Thyroid gland (tissue), 4 donors: ENCODE measurements at regions not wholly inside any gene's neighbourhood (a gene's known extent, or its start where the extent isn't known, plus 50 kb on each side); places are given as distances from the start of the nearest gene placed in this dataset.
"Not testable (repeated sequence)": the region's sequence is repeated elsewhere in the genome, so short reads cannot be mapped to it uniquely, and the experiment has no call there.

Experiments used
- DNase-seq, 2 donors: peaks; one replicate each; pipeline ENCODE4 v3.0.0-alpha.2; 2019
- H3K27ac ChIP-seq, 3 donors: fragments of 200-600 bp; sonication (generic); 1 replicate in 2 of 3; 2 replicates in 1 of 3; pipeline ENCODE4 v1.5.1; 2016 to 2019; ENCODE audit warnings: mild to moderate bottlenecking in 1 of 3, moderate library complexity in 1 of 3
- H3K27me3 ChIP-seq: fragments of 200-600 bp; sonication (generic); one replicate; pipeline ENCODE4 v1.5.1; 2019
- H3K36me3 ChIP-seq, 2 donors: fragments of 200-600 bp; sonication (generic); one replicate each; pipeline ENCODE4 v1.5.1; 2016 to 2019
- H3K4me1 ChIP-seq, 2 donors: fragments of 200-600 bp; sonication (generic); one replicate each; pipeline ENCODE4 v1.5.1; 2017 to 2019
- H3K4me3 ChIP-seq, 3 donors: fragments of 200-600 bp; sonication (generic); replicated peaks in 1 of 3; 1 replicate in 2 of 3; 2 replicates in 1 of 3; pipeline ENCODE4 v1.5.1; 2016; ENCODE audit warnings: mild to moderate bottlenecking in 1 of 3
- H3K9me3 ChIP-seq: fragments of 200-600 bp; sonication (generic); one replicate; pipeline ENCODE4 v1.5.1; 2017
- POLR2A ChIP-seq, 2 donors: fragments of 450-650 bp; IDR thresholded peaks; one replicate each; pipeline ENCODE4 v1.6.1; 2017; ENCODE audit warnings: antibody characterized with exemption in 2 of 2, mild to moderate bottlenecking in 2 of 2, moderate library complexity in 1 of 2
- WGBS, 2 donors: methylation state at CpG; one replicate each; pipeline ENCODE4 v1.1.5; 2017; 5-methylcytosine and 5-hydroxymethylcytosine counted together
- intact Hi-C: fragments of 100-400 bp; cut with DNase I; formaldehyde crosslinking; loops from one replicate; pipeline ENCODE4 v1.15.1; 2023
- TF ChIP-seq, protein P1 (sequence below), 6 experiments: fragments of 200-600 bp in 3 of 6; fragments of 450-650 bp in 3 of 6; sonication (generic) in 3 of 6; IDR thresholded peaks; one replicate each; pipeline ENCODE4 v1.5.1; 2016 to 2019; ENCODE audit warnings: antibody characterized with exemption in 6 of 6, mild to moderate bottlenecking in 2 of 6, inconsistent platforms in 1 of 6, moderate library complexity in 1 of 6

DNA sequence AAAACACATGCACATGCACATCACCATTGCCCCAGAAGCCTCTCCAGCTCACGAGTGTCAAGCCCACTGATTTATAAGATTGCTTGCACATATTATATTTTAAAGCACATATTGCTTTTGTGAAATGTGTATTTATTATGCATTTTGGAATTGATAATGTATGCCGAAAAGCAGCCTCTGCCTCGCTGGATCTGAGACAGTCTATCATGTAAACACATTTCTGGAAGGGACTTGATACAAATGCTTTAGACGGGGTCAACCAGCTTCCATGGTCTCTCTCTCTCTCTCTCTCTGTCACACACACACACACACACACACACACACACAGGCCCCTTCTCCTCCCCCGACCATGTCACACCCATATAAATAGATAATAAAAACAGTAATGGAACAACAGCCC, 203.8 kb downstream of the TUBA3C start:
- DNase-seq = no peak
- no peaks in the 10 kb centered on the region for H3K9me3 ChIP-seq
- 72 to 74% methylated on average over 5 of the region's 5 CpGs for WGBS, 2 donors
- H3K27me3 ChIP-seq = no peaks in the 10 kb centered on the region
- H3K4me1 ChIP-seq = no peaks in the 10 kb centered on the region
- intact Hi-C loops = no loop called here
- no peak overlapping the region for H3K27ac ChIP-seq
- H3K4me3 ChIP-seq = no peak overlapping the region
- TF ChIP-seq, protein P1, sequence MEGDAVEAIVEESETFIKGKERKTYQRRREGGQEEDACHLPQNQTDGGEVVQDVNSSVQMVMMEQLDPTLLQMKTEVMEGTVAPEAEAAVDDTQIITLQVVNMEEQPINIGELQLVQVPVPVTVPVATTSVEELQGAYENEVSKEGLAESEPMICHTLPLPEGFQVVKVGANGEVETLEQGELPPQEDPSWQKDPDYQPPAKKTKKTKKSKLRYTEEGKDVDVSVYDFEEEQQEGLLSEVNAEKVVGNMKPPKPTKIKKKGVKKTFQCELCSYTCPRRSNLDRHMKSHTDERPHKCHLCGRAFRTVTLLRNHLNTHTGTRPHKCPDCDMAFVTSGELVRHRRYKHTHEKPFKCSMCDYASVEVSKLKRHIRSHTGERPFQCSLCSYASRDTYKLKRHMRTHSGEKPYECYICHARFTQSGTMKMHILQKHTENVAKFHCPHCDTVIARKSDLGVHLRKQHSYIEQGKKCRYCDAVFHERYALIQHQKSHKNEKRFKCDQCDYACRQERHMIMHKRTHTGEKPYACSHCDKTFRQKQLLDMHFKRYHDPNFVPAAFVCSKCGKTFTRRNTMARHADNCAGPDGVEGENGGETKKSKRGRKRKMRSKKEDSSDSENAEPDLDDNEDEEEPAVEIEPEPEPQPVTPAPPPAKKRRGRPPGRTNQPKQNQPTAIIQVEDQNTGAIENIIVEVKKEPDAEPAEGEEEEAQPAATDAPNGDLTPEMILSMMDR (IDR thresholded peaks at IDR 0.05) = no peak
- TF ChIP-seq POLR2A (IDR thresholded peaks at IDR 0.05) = no peak
- H3K36me3 ChIP-seq = no peaks in the 10 kb centered on the region

DNA sequence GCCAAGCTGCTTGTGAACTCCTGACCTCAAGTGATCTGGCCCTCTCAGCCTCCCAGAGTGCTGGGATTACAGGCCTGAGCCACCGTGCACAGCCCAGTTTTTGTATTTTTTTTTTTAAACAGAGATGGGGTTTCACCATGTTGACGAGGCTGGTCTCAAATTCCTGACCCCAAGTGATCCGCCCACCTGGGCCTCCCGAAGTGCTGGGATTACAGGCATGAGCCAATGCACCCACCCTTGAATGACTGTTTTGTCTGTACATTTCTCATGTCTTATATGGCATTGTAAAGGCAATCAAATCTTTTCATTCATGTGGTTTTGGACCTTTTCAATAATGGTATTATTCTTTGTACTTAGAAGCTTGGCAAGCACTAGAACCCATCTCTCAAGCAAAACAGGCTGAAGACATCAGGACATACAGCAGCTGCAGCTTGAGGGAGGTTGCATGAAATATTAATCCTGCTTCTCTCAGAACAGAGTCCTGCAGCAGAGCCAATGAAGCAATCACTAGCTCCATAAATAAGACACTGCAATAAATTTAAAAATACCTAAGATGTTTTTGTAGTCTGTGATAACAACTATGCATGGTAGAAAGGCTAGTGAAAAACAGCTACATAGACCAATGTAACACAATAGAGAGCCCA, 209.9 kb downstream of the TUBA3C start:
- no peak for TF ChIP-seq POLR2A (IDR thresholded peaks at IDR 0.05)
- Histone ChIP-seq H3K36me3 (no peaks in the 10 kb centered on the region), H3K9me3 (no peaks in the 10 kb centered on the region), H3K27ac (no peak overlapping the region), H3K27me3 (no peaks in the 10 kb centered on the region), H3K4me1 (no peaks in the 10 kb centered on the region), H3K4me3 (no peak overlapping the region)
- intact Hi-C loops = no loop called here
- DNase-seq = no peak
- 76 to 77% methylated on average over 4 of the region's 4 CpGs for WGBS, 2 donors

DNA sequence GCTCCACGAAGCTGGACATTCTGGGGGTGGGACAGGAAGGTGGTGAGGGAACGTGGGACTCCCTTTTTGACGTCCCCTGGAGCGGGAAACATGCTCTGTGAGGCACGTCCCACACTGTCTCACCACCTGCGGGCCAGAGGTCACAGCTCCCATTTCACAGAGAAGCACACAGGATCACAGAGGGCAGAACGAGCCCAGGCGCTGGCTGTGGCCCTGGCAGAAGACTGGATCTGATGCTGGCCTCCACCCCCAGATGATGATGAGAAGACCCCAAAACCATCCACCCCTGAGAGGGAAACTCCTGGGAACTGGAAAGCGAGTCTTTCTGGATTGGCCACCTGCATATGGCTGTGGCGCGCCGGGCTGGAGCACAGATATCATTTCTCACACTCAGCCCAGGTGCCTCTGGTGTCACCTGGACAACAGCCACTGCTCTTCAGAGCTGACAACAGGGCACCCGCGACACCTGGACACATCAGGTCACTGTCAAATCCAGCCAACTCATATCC, 216.2 kb downstream of the TUBA3C start:
- Histone ChIP-seq H3K4me1 (no peaks in the 10 kb centered on the region), H3K27me3 (no peaks in the 10 kb centered on the region), H3K36me3 (no peaks in the 10 kb centered on the region), H3K9me3 (no peaks in the 10 kb centered on the region), H3K27ac (no peak overlapping the region), H3K4me3 (no peak overlapping the region)
- WGBS, 2 donors = 73 to 79% methylated on average over 14 of the region's 14 CpGs
- no peak for TF ChIP-seq POLR2A (IDR thresholded peaks at IDR 0.05)
- TF ChIP-seq, protein P1 (IDR thresholded peaks at IDR 0.05) = no peak
- no peak for DNase-seq
- intact Hi-C loops = no loop called here

DNA sequence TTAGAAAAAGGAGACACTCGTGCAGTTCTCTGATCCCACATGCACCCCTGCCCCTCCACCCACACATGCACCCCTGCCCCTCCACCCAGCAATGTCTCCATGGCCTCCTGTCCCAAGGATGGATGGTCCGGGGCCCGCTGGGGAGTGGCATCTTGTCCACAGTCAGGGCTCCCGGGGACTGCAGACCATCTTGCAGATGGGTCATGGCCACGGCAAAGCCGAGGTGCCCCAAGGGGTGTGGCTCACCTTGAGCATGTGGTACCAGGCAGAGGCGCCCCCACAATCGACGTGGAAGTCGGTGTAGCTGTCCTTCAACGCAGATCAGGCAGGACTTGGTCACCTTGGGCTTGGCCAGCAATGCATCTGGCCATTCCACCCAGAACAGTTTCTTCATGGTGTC, 216.7 kb downstream of the TUBA3C start:
- intact Hi-C loops = no loop called here
- no peaks in the 10 kb centered on the region for H3K36me3 ChIP-seq
- no peaks in the 10 kb centered on the region for H3K4me1 ChIP-seq
- H3K9me3 ChIP-seq = no peaks in the 10 kb centered on the region
- no peak overlapping the region for H3K4me3 ChIP-seq
- WGBS, 2 donors = 72 to 75% methylated on average over 9 of the region's 11 CpGs
- no peak overlapping the region for H3K27ac ChIP-seq
- TF ChIP-seq, protein P1 (IDR thresholded peaks at IDR 0.05) = no peak
- TF ChIP-seq POLR2A (IDR thresholded peaks at IDR 0.05) = no peak
- DNase-seq = no peak
- H3K27me3 ChIP-seq = no peaks in the 10 kb centered on the region

DNA sequence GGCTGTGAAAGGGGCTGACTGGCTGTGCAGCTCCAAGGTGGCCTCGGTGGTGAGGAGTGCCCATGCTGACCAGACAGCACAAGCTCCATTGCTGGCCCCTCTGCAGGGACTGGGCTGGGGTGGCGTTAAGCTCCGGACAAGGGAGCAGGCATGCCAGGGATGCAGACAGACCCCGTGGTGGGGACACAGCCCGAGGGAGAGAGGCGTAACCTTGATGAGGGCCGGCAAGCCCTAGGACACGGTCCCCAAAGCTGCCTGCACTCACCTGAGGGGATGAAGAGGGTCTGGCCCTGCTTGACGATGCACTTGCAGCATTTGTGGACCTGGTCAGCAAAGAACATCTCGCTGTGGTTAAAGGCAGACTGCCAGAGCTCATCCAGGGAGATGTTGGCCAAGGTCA, 217.9 kb downstream of the TUBA3C start:
- intact Hi-C loops, H3K27me3 ChIP-seq, H3K27ac ChIP-seq, H3K9me3 ChIP-seq, DNase-seq, H3K36me3 ChIP-seq, H3K4me3 ChIP-seq, H3K4me1 ChIP-seq: not testable (repeated sequence)
- 60 to 80% methylated on average over 2 to 10 of the region's 10 CpGs for WGBS, 2 donors

DNA sequence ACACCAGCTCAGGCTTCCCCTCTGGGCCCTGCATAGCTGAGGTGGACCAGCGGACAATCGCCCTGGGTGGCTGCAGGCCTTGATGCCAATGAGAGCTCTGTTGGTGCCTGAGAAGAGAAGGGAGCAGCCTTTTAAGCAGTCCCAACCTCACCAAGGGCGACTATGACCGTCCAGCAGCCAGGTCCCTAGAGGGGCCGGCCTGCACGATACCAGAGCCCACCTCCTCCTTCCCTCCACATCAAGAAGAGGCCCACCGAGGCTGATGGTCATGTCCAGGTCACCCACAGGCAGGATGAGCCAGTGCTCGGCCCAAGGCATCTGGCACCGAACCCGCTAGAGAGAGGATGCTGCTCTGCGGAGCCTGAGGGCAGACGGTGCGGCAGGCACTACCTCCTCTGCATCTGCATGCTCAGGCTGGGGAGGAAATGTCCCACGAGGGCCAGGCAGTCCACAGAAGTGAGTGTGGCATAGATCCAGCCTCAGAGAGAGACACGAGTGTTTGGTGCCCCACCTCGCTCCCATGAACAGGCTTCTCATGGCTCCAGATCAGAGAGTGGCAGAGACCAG, 219.4 kb downstream of the TUBA3C start:
- H3K27ac ChIP-seq = no peak overlapping the region
- no peaks in the 10 kb centered on the region for H3K36me3 ChIP-seq
- no peaks in the 10 kb centered on the region for H3K4me1 ChIP-seq
- TF ChIP-seq POLR2A (IDR thresholded peaks at IDR 0.05) = no peak
- TF ChIP-seq, protein P1 (IDR thresholded peaks at IDR 0.05) = no peak
- WGBS, 2 donors = 83 to 85% methylated on average over 10 to 12 of the region's 16 CpGs
- H3K9me3 ChIP-seq = no peaks in the 10 kb centered on the region
- H3K27me3 ChIP-seq = no peaks in the 10 kb centered on the region
- H3K4me3 ChIP-seq = no peak overlapping the region
- intact Hi-C loops = no loop called here
- DNase-seq = no peak
